Activated CD8-positive, alpha-beta T cell treated with anti-CD3 and anti-CD28 coated beads, Interleukin-2, amount 10 ng/mL, durations not matched to agents 7 days and 5 days (primary cell): ENCODE measurements at regions not wholly inside any gene's neighbourhood (a gene's known extent, or its start where the extent isn't known, plus 50 kb on each side); places are given as distances from the start of the nearest gene placed in this dataset.

Experiments
- ATAC-seq: fragments of 150-1000 bp; cut with Tn5 transposase; one replicate; pipeline ENCODE4 v1.10.0; 2021; ENCODE audit warnings: moderate library complexity
- CTCF ChIA-PET: fragments of 350-600 bp; sonication (Branson Sonifier 250); formaldehyde crosslinking; loops from one replicate; lab custom pipeline; 2021; ENCODE audit warnings: antibody characterized with exemption; lab: Charles Lee
- POLR2A ChIA-PET: fragments of 350-600 bp; sonication (Branson Sonifier 250); formaldehyde crosslinking; loops from one replicate; lab custom pipeline; 2021; ENCODE audit warnings: antibody characterized with exemption; lab: Charles Lee
- DNase-seq: peaks from one replicate; pipeline ENCODE4 v3.0.0-alpha.2; 2020
- H3K27ac Mint-ChIP-seq: one replicate; pipeline ENCODE4 v1.8.0; 2021; ENCODE audit warnings: mild to moderate bottlenecking, mixed read lengths
- H3K27me3 Mint-ChIP-seq: one replicate; pipeline ENCODE4 v1.8.0; 2021; ENCODE audit warnings: low read depth, mixed read lengths
- H3K36me3 Mint-ChIP-seq: one replicate; pipeline ENCODE4 v1.8.0; 2021; ENCODE audit warnings: low read depth, mixed read lengths
- H3K4me1 Mint-ChIP-seq: one replicate; pipeline ENCODE4 v1.8.0; 2021; ENCODE audit warnings: low read depth, mixed read lengths
- H3K4me3 Mint-ChIP-seq: one replicate; pipeline ENCODE4 v1.8.0; 2021; ENCODE audit warnings: mild to moderate bottlenecking, mixed read lengths
- H3K9me3 Mint-ChIP-seq: one replicate; pipeline ENCODE4 v1.8.0; 2022; ENCODE audit warnings: mixed read lengths; ENCODE audit not compliant: insufficient read depth

- Mint-ChIP-seq H3K27ac (no peak overlapping the region), H3K36me3 (no peaks in the 10 kb centered on the region), H3K4me3 (no peak overlapping the region), H3K9me3 (no peaks in the 10 kb centered on the region), H3K27me3 (peaks cover 28% of the 10 kb centered on the region), H3K4me1 (peaks cover 7% of the 10 kb centered on the region)
- DNase-seq (no peak), ATAC-seq (no peak)
- ChIA-PET CTCF (interaction anchor here (0.6 kb wide), 1 partner anchor 35 kb away, joined by 5 read pairs; no protein-coding TSS in a partner anchor), POLR2A (no interaction called here)
Observed at GRCh38 chr3:194005930-194006501, 129.9 kb upstream of the HES1 start.

- Mint-ChIP-seq H3K27ac (no peak overlapping the region), H3K36me3 (no peaks in the 10 kb centered on the region), H3K27me3 (peaks cover 29% of the 10 kb centered on the region), H3K9me3 (no peaks in the 10 kb centered on the region), H3K4me1 (peaks cover 7% of the 10 kb centered on the region), H3K4me3 (no peak overlapping the region)
- ATAC-seq (no peak), DNase-seq (no peak)
- ChIA-PET POLR2A (no interaction called here), CTCF (no interaction called here)
Observed at GRCh38 chr3:194007592-194008337, 128.2 kb upstream of the HES1 start.

GRCh38 chr3:194009019-194009418, 126.9 kb upstream of the HES1 start:
- H3K4me1 Mint-ChIP-seq = no peaks in the 10 kb centered on the region
- no peaks in the 10 kb centered on the region for H3K36me3 Mint-ChIP-seq
- ATAC-seq (no peak), DNase-seq (no peak)
- H3K9me3 Mint-ChIP-seq = no peaks in the 10 kb centered on the region
- H3K4me3 Mint-ChIP-seq = no peak overlapping the region
- ChIA-PET POLR2A (no interaction called here), CTCF (interaction anchor here (0.7 kb wide), 1 partner anchor 39 kb away, joined by 3 read pairs; no protein-coding TSS in a partner anchor)
- H3K27me3 Mint-ChIP-seq = peaks cover 25% of the 10 kb centered on the region
- H3K27ac Mint-ChIP-seq = no peak overlapping the region

GRCh38 chr3:194009892-194010533, 125.9 kb upstream of the HES1 start:
- H3K27ac Mint-ChIP-seq = no peak overlapping the region
- no peaks in the 10 kb centered on the region for H3K4me1 Mint-ChIP-seq
- H3K36me3 Mint-ChIP-seq = no peaks in the 10 kb centered on the region
- POLR2A ChIA-PET = no interaction called here
- CTCF ChIA-PET = no interaction called here
- no peak for ATAC-seq
- H3K4me3 Mint-ChIP-seq = no peak overlapping the region
- H3K27me3 Mint-ChIP-seq = peaks cover 22% of the 10 kb centered on the region
- no peak for DNase-seq
- H3K9me3 Mint-ChIP-seq = no peaks in the 10 kb centered on the region

DNA sequence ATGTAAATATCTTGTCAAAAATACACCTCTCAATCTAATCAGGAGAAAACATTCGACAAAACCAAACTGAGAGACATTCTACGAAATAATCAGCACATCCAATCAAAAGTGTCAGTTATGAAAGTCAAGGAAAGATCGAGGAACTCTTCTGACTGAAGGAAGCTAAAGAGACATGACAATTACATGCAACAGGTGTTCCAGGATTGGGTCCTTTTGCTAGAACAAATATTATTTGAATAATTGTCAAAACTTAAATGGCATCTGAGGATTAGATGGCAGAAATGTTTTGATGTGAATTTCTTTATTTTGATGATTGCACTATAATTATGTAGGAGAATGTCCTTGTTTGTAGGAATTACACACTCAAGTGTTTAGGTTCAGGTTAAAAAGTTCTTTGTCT, 124.1 kb upstream of the HES1 start:
- ChIA-PET POLR2A (no interaction called here), CTCF (no interaction called here)
- Mint-ChIP-seq H3K4me1 (no peaks in the 10 kb centered on the region), H3K27ac (no peak overlapping the region), H3K36me3 (no peaks in the 10 kb centered on the region), H3K9me3 (no peaks in the 10 kb centered on the region), H3K4me3 (no peak overlapping the region), H3K27me3 (peaks cover 21% of the 10 kb centered on the region)
- ATAC-seq = no peak
- no peak for DNase-seq

GRCh38 chr3:194013928-194014327, 122.0 kb upstream of the HES1 start:
- no peaks in the 10 kb centered on the region for H3K4me1 Mint-ChIP-seq
- ATAC-seq (no peak), DNase-seq (no peak)
- ChIA-PET CTCF (no interaction called here), POLR2A (no interaction called here)
- no peak overlapping the region for H3K27ac Mint-ChIP-seq
- H3K4me3 Mint-ChIP-seq = no peak overlapping the region
- H3K9me3 Mint-ChIP-seq = no peaks in the 10 kb centered on the region
- H3K36me3 Mint-ChIP-seq = no peaks in the 10 kb centered on the region
- H3K27me3 Mint-ChIP-seq = peaks cover 21% of the 10 kb centered on the region

DNA sequence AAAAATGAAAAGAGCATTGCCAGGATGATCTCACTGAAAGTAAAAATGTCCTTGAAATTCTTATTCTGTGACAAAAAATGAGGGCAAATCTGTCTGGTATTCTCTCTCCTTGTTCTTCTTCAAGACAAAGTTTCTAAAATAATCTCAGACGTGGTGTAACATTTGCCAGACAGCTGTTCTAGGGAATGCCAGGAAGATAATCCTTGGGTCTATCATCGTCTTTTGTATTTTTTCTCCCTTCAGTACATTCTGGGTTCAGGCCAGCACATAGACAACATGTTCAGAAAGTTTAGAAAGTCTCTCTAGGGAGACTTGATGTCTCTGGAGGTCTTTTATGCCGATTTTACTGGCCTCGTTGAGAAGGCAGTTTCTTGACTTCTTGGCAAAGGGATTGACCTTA, 121.2 kb upstream of the HES1 start:
- peaks cover 16% of the 10 kb centered on the region for H3K27me3 Mint-ChIP-seq
- H3K27ac Mint-ChIP-seq = no peak overlapping the region
- no peak overlapping the region for H3K4me3 Mint-ChIP-seq
- DNase-seq (no peak), ATAC-seq (no peak)
- H3K36me3 Mint-ChIP-seq = no peaks in the 10 kb centered on the region
- ChIA-PET POLR2A (no interaction called here), CTCF (interaction anchor here (0.7 kb wide), 1 partner anchor 14 kb away, joined by 3 read pairs; no protein-coding TSS in a partner anchor)
- no peaks in the 10 kb centered on the region for H3K4me1 Mint-ChIP-seq
- no peaks in the 10 kb centered on the region for H3K9me3 Mint-ChIP-seq

DNA sequence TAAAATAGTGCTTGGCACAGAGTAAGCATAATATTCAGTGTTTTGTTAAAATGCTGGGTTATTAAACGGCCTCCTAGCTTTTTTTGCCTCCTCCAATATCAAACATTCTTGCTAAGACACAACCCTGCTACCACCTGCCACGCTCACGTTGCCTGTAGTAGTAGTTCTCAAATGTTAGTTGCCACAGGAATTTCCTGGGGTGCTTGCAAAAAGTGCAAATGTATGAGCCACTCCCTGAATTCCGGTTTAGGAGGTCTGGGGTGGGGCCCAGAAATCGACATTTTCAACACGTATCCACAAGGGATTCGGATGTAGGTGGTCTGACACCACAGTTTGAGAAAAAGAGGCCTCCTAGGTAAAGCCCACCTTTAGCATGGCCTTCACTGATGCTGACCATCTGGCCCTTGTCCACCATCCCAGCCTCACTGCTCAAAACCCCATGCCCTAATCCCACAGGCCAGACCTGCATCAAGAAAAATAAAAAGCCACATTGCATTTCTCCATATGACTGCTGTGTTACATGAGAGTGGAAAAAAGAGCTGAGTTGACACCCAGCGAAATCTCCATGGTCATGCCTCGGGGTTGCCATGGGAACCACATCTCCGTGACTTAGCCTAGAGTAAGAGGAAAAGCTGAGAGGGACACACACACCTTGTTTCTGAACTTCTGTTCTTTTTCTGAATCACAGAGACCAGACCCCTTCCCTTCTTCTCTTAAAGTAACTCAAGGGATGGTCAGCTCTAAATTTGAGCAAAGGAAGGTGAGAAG, 116.4 kb upstream of the HES1 start:
- ChIA-PET POLR2A (no interaction called here), CTCF (no interaction called here)
- Mint-ChIP-seq H3K27ac (no peak overlapping the region), H3K4me1 (no peaks in the 10 kb centered on the region), H3K9me3 (no peaks in the 10 kb centered on the region), H3K4me3 (no peak overlapping the region), H3K36me3 (no peaks in the 10 kb centered on the region), H3K27me3 (peaks cover 2% of the 10 kb centered on the region)
- DNase-seq (no peak), ATAC-seq (no peak)

DNA sequence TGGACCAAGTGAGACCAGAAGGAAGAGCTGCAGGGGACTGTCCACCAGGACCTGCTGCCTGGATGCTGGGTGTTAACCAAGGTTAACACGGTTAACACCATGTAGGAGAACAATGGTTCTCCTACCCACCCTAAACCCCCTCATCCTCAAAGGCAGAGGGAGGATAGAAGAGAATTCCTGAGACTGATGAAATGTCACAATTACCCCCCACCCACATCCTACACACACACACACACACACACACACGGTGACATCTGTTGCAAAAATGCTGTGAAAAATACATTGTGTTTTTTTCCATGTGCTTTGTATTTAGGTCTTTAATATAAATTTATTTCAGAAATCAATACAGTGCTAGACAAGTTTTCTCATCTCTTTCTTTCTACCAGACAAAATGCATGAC, 113.9 kb upstream of the HES1 start:
- H3K36me3 Mint-ChIP-seq = no peaks in the 10 kb centered on the region
- POLR2A ChIA-PET = interaction anchor here (0.6 kb wide), 1 partner anchor 18 kb away, joined by 3 read pairs; no protein-coding TSS in a partner anchor
- H3K9me3 Mint-ChIP-seq = no peaks in the 10 kb centered on the region
- ATAC-seq (no peak), DNase-seq (no peak)
- H3K27me3 Mint-ChIP-seq = peaks cover 2% of the 10 kb centered on the region
- no peak overlapping the region for H3K4me3 Mint-ChIP-seq
- no peak overlapping the region for H3K27ac Mint-ChIP-seq
- CTCF ChIA-PET = no interaction called here
- no peaks in the 10 kb centered on the region for H3K4me1 Mint-ChIP-seq

- DNase-seq (no peak), ATAC-seq (no peak)
- H3K27ac Mint-ChIP-seq = no peak overlapping the region
- ChIA-PET POLR2A (no interaction called here), CTCF (no interaction called here)
- H3K4me3 Mint-ChIP-seq = no peak overlapping the region
- no peaks in the 10 kb centered on the region for H3K9me3 Mint-ChIP-seq
- H3K27me3 Mint-ChIP-seq = peaks cover 4% of the 10 kb centered on the region
- no peaks in the 10 kb centered on the region for H3K4me1 Mint-ChIP-seq
- no peaks in the 10 kb centered on the region for H3K36me3 Mint-ChIP-seq
Observed at GRCh38 chr3:194022816-194023215, 113.1 kb upstream of the HES1 start.

GRCh38 chr3:194023501-194024280, 112.3 kb upstream of the HES1 start:
- Mint-ChIP-seq H3K4me1 (no peaks in the 10 kb centered on the region), H3K4me3 (no peak overlapping the region), H3K27ac (no peak overlapping the region), H3K36me3 (no peaks in the 10 kb centered on the region), H3K27me3 (peaks cover 4% of the 10 kb centered on the region), H3K9me3 (no peaks in the 10 kb centered on the region)
- no peak for ATAC-seq
- ChIA-PET CTCF (no interaction called here), POLR2A (no interaction called here)
- DNase-seq = no peak
